Tongue (tissue), 1 donor: ENCODE measurements at regions not wholly inside any gene's neighbourhood (a gene's known extent, or its start where the extent isn't known, plus 50 kb on each side); places are given as distances from the start of the nearest gene placed in this dataset.
"Not testable (repeated sequence)": the region's sequence is repeated elsewhere in the genome, so short reads cannot be mapped to it uniquely, and the experiment has no call there.

Experiments used
- DNase-seq: peaks from one replicate; pipeline ENCODE4 v3.0.0-alpha.2; 2015

DNA sequence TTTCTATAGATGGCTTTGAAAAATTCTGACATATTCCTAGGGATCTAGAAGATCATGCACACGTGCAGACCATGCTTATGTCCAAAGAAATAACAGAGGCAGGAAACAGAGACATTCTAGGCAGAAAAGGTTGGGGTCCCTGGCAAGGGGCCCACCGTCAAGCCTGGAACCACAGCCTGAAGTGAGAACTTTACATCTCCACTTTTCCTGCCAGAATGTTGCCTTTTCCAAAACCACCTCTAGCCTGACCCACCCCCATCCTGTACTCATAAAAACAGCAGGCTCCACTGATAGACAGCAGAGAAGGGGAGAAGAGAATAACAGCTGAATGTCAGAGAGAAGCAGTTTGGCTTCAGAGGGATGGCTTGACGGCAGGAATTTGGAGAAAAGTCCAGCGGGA is 257.3 kb upstream of the NT5E start:
- no peak for DNase-seq

GRCh38 chr6:85192186-85192585 is 257.7 kb upstream of the NT5E start:
- no peak for DNase-seq

DNA sequence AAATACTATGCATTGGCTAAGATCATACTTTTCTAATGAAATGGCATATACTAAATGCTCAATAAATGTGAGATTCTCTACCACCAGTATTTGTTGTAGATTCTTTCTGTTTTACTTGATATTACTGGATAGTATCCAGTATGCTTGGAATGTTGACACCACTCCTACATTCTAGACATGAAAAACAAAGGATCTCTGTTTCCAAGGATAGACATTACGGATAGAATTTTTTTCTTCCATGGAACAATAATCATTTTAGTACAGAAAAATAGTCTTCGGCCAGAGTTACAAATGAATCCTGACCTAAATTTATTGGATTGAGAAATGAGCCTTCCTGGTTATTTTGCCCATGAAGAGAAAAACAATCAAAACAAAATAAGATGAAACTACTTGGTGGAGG is 258.2 kb upstream of the NT5E start:
- no peak for DNase-seq

DNA sequence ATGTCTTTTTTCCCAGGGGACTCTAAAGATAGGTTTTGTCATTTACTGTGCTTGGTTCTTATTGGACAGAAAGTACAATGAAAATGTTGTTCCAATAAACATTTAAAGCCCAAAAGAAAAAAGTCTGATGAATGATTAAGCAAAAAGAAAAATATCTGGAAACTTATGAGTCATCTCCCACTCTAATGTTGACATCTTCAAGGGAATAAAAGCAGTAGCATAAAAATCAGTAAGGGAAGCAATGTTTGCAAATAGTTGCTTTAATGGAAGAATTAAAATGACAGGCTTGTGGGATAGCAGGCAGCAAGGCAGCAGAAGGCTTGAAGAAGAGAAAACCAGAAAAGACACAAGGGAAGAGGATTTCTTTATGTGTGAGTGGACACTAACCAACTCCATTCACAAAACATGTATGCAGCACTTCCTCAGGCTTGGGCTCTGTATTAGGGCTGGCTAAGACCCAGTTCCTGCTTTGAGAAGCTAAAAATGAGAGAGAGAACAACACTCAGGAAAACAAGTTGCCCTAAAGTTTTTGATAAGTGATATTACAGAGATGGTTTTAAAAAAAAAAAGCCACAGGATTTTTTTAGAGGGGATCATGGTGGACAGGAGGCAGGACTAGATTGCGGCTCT is 263.2 kb upstream of the NT5E start:
- DNase-seq = no peak

GRCh38 chr6:85185977-85186376 is 263.9 kb upstream of the NT5E start:
- no peak for DNase-seq

DNA sequence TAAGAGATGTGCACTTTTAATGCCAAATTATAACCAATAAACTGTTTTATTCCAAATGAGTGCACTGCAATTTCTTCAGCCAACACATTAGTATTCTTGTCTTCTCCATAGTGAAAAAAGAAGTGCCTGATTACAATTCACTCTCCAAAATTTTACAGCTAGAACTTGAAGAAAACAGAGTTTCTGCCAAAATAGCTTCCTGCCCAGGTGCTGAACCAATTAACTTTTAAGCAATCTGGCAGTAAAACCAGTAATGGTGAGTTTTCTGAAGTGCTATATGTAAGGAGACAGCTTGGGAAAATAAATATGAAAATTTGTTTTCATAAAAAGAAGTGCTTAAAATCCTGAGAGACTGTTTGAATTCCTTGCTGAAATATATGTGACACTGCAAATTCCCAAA is 266.0 kb upstream of the NT5E start:
- DNase-seq = peak; percentile 43

DNA sequence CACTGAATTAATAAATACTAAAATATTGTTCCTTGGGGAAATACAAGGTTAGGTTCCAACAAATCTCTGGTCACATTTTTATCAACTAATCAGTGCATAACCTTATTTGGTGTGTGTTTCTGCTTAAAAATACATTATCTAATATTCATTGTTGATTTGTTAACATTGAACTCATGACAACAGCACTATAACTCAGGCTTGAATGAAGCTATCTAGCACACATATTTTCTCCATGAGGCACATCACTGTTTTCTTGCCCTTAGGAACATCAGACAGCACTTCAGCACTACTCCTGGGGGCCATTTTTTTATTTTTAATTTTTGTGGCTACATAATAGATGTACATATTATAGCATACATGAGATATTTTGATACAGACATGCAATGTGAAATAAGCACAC is 277.2 kb upstream of the NT5E start:
- DNase-seq = no peak

DNA sequence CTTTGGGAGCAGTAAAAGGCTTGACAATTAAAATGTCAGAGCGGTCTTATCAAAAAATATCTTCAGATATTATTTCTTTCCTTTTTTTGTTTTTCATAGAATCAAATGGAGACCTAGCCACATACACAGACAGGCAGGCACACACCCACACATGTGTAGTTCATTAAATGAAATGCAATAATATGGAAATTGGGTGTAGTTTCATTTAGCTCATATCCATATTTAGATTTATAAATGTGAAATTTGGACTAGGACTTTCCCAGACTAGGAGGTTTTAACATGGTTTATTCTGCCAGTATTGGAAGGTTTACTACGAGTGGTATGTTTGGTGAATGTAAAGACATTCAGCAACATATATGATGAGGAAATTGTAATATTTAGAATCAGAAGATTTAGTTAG is 277.7 kb upstream of the NT5E start:
- no peak for DNase-seq

GRCh38 chr6:85169189-85169588 is 280.7 kb upstream of the NT5E start:
- DNase-seq = no peak

GRCh38 chr6:85168146-85168545 is 281.7 kb upstream of the NT5E start:
- no peak for DNase-seq

- DNase-seq = no peak
Measured at GRCh38 chr6:85166114-85166741, 283.7 kb upstream of the NT5E start.

GRCh38 chr6:85163156-85164080 is 286.5 kb upstream of the NT5E start:
- DNase-seq = no peak

- DNase-seq = no peak
Measured at GRCh38 chr6:85157311-85157710, 292.6 kb upstream of the NT5E start.

DNA sequence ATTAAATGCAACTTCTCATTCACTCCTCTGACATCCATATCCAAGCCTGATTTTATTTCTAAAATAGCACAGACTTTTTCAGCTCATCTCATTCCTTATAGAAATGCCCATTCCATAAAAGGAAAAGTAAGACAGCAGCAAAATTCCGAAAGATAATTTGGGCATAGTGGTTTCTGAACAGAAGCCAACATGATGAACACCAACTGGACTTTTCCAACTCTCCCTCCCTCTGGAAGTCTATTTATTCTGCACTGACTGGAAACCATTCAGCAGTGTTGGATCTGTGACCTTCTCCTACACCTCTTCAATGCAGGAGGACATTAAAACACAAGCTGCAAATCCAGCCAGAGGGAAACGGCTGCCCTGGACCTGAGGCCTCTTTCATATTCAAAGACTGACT is 306.2 kb upstream of the NT5E start:
- DNase-seq = no peak

- no peak for DNase-seq
Measured at GRCh38 chr6:85137865-85138264, 312.0 kb upstream of the NT5E start.

GRCh38 chr6:85136310-85136709 is 313.6 kb upstream of the NT5E start:
- peak; percentile 15 for DNase-seq

DNA sequence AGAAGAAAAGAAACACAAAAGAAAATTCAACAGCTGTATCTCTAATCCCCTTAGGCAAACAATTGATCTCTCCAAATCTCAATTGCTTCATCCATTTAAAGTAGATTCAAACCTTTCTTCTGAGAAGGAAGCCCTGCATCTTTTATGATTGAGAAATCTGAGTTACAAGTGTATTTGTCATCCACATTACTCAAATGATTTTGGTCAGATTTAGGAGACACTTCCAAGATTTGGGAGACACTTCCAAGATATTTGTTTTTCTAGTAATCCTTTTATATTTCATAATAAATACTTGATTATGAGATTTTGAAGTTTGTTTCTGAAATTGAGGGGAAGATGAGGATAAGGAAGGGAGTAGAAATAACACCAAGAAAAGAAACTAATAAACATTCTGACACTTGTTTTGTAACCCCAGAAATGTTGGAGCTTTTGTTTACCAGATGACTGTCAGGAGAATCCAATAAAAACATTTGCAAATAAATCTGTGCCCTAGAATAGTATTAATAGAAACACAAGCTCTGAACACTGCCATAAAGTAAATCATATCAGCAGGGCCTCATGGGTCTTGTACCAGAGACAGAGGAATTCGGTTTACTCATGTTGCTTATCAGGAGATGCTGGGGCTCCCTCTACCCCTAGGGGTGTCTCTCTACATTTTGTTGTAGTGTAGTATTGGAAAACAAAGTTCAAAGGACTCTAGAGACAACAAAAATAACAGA is 314.3 kb upstream of the NT5E start:
- no peak for DNase-seq

GRCh38 chr6:85134172-85134571 is 315.7 kb upstream of the NT5E start:
- no peak for DNase-seq

- DNase-seq = no peak
Measured at GRCh38 chr6:85132091-85132490, 317.8 kb upstream of the NT5E start.

GRCh38 chr6:85130743-85131142 is 319.1 kb upstream of the NT5E start:
- no peak for DNase-seq

DNA sequence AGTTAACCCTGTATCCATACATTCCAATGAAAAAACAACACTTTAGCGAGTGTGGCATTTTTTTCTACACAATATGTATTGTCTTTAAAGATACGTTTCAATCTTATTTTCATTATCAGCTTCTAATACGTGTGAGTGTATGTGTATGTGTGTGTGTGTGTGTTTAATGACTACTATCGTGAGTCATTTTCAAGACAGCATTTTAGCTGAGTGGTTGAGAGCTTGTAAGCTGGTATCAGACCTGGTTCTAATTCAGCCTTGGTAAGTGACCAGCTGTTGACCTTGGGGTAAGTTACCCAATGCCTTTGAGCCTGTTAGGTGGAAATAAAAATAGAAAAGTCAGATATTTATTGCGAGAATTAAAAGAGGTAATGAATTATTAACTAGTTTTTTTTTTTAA is 320.0 kb upstream of the NT5E start:
- no peak for DNase-seq

DNA sequence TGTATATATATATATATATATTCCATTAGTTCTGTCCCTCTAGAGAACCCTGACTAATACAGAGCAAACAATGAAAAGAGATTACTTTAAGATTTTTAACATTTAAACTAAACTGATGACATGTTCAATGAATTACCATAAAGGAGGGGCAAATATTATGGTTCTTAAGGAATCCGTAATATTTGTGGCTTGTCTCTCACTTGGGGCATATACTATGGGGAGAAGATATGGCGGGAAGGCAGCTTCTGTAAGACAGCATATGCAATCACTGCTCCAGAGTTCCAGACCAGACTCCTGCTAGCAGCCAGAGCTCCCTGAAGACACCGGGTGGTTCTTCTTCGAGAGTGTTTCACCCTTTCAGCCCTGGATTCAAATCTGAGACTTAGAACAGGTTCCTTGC is 321.1 kb upstream of the NT5E start:
- DNase-seq = no peak

GRCh38 chr6:85128256-85128655 is 321.6 kb upstream of the NT5E start:
- DNase-seq = not testable (repeated sequence)
